ENCODE measurements at regions not wholly inside any gene's neighbourhood (a gene's known extent, or its start where the extent isn't known, plus 50 kb on each side); places are given as distances from the start of the nearest gene placed in this dataset.

GRCh38 chr13:37481011-37481884, 117.3 kb downstream of the POSTN start:
- no peak for DNase-seq
- WGBS, 3 donors: 61 to 68% (median 66%) methylated on average over 7 of the region's 7 CpGs
- intact Hi-C loops (cut with DNase I): loop anchor here in 1 of 4 donors (10.0 kb wide), 1 partner anchor 1046 kb away; the partner anchor contains the start of gene CCNA1
- Histone ChIP-seq H3K27me3 (no peaks in the 10 kb centered on the region), H3K27ac (no peak overlapping the region), H3K4me1 (ENCODE audit: insufficient read depth) (peaks cover 3% of the 10 kb centered on the region), H3K9me3 (no peaks in the 10 kb centered on the region), H3K4me3 (no peak overlapping the region), H3K36me3 (no peaks in the 10 kb centered on the region)
- TF ChIP-seq EP300 (IDR thresholded peaks at IDR 0.05) (no peak), CTCF (IDR thresholded peaks at IDR 0.05) (no peak), POLR2A (IDR thresholded peaks at IDR 0.05) (no peak)

DNA sequence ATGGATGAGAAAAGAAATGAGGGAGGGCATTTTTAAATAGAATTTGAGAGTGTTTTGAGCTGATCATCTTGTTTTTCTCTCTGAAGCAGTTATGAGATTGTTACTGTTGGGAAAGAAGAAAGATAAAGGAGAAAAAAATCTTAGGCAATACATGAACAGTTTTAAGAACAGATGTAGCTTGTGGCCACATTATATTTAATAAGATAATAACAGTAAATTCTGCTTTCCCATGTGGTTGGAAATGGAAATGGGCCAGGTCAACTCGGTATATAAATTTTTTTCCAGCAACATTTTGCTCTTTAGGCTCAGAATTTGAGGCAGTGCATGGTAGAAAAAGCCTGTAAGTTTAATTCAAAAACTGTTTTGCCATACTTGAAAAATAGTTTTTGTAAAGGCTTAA, 118.7 kb downstream of the POSTN start:
- Histone ChIP-seq H3K4me3 (no peak overlapping the region), H3K36me3 (no peaks in the 10 kb centered on the region), H3K27me3 (no peaks in the 10 kb centered on the region), H3K27ac (no peak overlapping the region), H3K9me3 (no peaks in the 10 kb centered on the region), H3K4me1 (ENCODE audit: insufficient read depth) (peaks cover 3% of the 10 kb centered on the region)
- DNase-seq: no peak
- intact Hi-C loops (cut with DNase I): loop anchor here in 1 of 4 donors (10.0 kb wide), 1 partner anchor 1045 kb away; the partner anchor contains the start of gene CCNA1
- 5 to 11% (median 7%) methylated on average over 1 of the region's 1 CpG for WGBS, 3 donors
- no peak for TF ChIP-seq POLR2A (IDR thresholded peaks at IDR 0.05)
- TF ChIP-seq EP300 (IDR thresholded peaks at IDR 0.05): no peak
- TF ChIP-seq CTCF (IDR thresholded peaks at IDR 0.05): no peak

- H3K9me3 ChIP-seq: no peaks in the 10 kb centered on the region
- 73 to 81% (median 75%) methylated on average over 4 of the region's 4 CpGs for WGBS, 3 donors
- no peaks in the 10 kb centered on the region for H3K27me3 ChIP-seq
- no peak for TF ChIP-seq EP300 (IDR thresholded peaks at IDR 0.05)
- TF ChIP-seq POLR2A (IDR thresholded peaks at IDR 0.05): no peak
- no peak for TF ChIP-seq CTCF (IDR thresholded peaks at IDR 0.05)
- intact Hi-C loops (cut with DNase I): no loop called here
- peaks cover 3% of the 10 kb centered on the region for H3K4me1 ChIP-seq (ENCODE audit: insufficient read depth)
- DNase-seq: no peak
- no peaks in the 10 kb centered on the region for H3K36me3 ChIP-seq
- no peak overlapping the region for H3K27ac ChIP-seq
- no peak overlapping the region for H3K4me3 ChIP-seq
Observed at GRCh38 chr13:37476874-37477273, 121.7 kb downstream of the POSTN start.

DNA sequence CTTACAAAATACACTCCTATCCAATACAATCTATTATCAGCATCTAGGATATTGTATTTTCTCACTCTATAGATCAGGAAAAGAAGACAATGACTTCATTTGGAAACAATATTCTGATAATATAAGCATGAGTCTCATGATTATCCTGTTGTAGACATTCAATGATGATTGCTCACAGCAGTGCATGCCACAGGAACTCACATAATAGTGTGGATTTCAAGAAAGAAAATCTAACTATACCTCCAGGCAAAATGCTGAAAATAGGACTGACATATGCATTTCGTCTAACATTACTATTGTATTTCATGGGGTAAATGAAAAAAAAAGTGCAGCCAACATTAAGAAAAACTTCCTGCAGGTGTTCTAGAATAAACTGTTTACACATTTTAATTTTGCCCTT, 122.6 kb downstream of the POSTN start:
- H3K27ac ChIP-seq: no peak overlapping the region

More for the DNA sequence above, 122.6 kb downstream of the POSTN start:
- WGBS, 3 donors: 83 to 93% (median 87%) methylated on average over 1 of the region's 1 CpG
- Histone ChIP-seq H3K4me1 (ENCODE audit: insufficient read depth) (no peaks in the 10 kb centered on the region), H3K9me3 (no peaks in the 10 kb centered on the region), H3K4me3 (no peak overlapping the region), H3K36me3 (no peaks in the 10 kb centered on the region), H3K27me3 (no peaks in the 10 kb centered on the region)
- no peak for DNase-seq
- TF ChIP-seq POLR2A (IDR thresholded peaks at IDR 0.05): no peak
- TF ChIP-seq CTCF (IDR thresholded peaks at IDR 0.05): no peak
- no peak for TF ChIP-seq EP300 (IDR thresholded peaks at IDR 0.05)
- intact Hi-C loops (cut with DNase I): no loop called here
